ENCODE measurements at regions not wholly inside any gene's neighbourhood (a gene's known extent, or its start where the extent isn't known, plus 50 kb on each side); places are given as distances from the start of the nearest gene placed in this dataset.

DNA sequence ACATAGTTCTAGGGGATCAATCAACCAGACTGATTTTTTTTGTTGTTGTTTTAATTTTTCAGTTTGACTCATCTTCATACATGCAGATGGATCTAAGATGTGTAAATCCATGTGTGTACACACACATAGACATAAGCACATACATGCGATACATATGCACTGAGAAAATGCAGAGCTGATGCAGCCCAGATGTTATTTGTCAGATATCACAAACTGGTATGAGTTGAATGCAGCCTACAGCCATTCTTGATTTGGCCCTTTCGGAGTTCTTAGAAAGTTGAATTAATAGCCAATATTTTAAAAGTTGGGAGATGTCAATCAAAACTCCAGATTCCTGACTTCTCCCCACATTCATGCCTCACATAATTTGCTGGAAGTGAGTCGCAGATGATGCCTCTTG is 180.4 kb downstream of the SPATA18 start:
- Histone ChIP-seq H3K27ac (ENCODE audit: low read length) (no peak overlapping the region), H3K36me3 (ENCODE audit: control insufficient read depth in 2 of 2, insufficient read depth in 2 of 2, low read length in 2 of 2) (no peaks in the 10 kb centered on the region), H3K9ac (ENCODE audit: low read length in 2 of 2) (no peak overlapping the region), H3K9me3 (ENCODE audit: control insufficient read depth in 2 of 2, low read length in 2 of 2) (no peaks in the 10 kb centered on the region), H3K27me3 (ENCODE audit: control insufficient read depth in 1 of 2, insufficient read depth in 2 of 2, low read length in 2 of 2) (peaks cover 0 to 2% of the 10 kb centered on the region in 2 donors), H3K4me3 (ENCODE audit: low read length in 2 of 2) (no peak overlapping the region), H3K4me1 (ENCODE audit: control insufficient read depth, insufficient read depth, low read length) (no peaks in the 10 kb centered on the region)

DNA sequence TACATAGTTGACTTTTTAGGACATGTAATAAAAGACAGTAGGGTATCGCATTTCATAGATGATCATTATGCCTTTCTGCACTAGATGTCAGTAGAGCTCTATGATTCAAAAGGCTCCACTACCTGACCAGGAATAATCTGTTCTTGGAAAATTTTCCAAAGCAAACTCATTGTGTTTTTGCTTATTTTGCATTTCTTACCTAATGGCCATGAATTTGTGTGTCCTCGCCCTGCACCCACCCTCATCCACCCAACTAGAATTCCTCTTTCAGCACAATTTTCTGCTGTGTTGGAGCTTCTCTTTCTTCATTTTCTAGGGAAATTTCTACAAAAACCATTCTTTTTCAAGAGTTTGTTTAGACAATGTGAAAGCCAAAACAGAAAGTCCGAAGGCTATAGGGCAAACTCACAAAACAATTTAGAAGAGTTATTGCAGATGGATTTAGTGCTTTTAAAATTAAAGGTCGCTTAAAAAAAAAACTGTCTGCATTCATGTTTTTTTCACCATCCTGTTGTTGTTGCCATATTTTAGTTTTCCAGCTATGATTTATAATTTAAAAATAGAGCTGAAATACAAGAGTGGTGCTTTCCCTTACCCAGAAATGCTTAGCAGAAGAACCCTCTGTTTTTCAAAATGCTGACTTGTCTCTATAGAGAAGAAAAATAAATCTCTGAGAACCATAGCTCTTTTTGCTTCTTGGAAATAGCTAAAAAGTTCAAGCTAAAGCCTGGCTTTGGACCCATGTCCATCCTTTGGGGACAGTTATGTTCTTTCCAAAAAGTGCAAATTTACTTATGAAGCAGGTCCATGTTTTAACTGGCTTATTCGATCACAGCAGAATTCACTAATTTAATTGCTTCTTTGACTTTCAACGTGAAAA is 183.7 kb downstream of the SPATA18 start:
- Histone ChIP-seq H3K27me3 (ENCODE audit: control insufficient read depth in 1 of 2, insufficient read depth in 2 of 2, low read length in 2 of 2) (peaks cover 0 to 2% of the 10 kb centered on the region in 2 donors), H3K4me3 (ENCODE audit: low read length in 2 of 2) (no peak overlapping the region), H3K27ac (ENCODE audit: low read length) (no peak overlapping the region), H3K9ac (ENCODE audit: low read length in 2 of 2) (no peak overlapping the region), H3K4me1 (ENCODE audit: control insufficient read depth, insufficient read depth, low read length) (no peaks in the 10 kb centered on the region), H3K9me3 (ENCODE audit: control insufficient read depth in 2 of 2, low read length in 2 of 2) (no peaks in the 10 kb centered on the region), H3K36me3 (ENCODE audit: control insufficient read depth in 2 of 2, insufficient read depth in 2 of 2, low read length in 2 of 2) (no peaks in the 10 kb centered on the region)

DNA sequence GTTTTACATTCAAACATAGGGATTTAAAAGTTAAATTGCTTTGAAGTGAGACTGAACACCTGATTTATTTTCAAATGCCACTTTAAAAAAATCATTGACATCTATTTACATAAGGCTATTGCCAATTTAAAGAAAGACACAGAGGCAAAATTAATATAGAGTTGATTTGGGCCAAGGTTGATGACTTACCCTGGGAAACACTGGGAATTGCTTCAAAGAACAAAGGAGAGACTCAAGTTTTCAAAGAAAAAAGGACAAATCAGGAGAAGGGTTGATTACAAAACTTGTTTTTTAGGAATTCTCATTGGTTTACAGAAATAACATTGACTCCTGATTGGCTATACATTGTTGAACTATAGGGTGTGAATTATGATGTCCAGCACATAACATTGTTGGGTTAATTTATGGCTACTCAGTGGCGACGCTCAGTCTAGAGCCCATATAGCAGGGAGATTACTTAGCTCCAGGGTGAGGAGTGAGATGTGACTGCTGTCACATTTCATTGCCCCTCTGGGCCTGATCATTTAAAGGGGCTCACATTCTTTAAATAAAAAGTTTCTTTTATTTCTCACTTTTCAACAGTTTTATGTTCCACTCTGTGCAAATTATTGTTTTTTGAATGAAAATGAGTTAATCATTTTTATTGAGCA is 184.6 kb downstream of the SPATA18 start:
- Histone ChIP-seq H3K4me1 (ENCODE audit: control insufficient read depth, insufficient read depth, low read length) (no peaks in the 10 kb centered on the region), H3K9me3 (ENCODE audit: control insufficient read depth in 2 of 2, low read length in 2 of 2) (no peaks in the 10 kb centered on the region), H3K36me3 (ENCODE audit: control insufficient read depth in 2 of 2, insufficient read depth in 2 of 2, low read length in 2 of 2) (no peaks in the 10 kb centered on the region), H3K9ac (ENCODE audit: low read length in 2 of 2) (no peak overlapping the region), H3K27ac (ENCODE audit: low read length) (no peak overlapping the region), H3K27me3 (ENCODE audit: control insufficient read depth in 1 of 2, insufficient read depth in 2 of 2, low read length in 2 of 2) (peaks cover 0 to 2% of the 10 kb centered on the region in 2 donors), H3K4me3 (ENCODE audit: low read length in 2 of 2) (no peak overlapping the region)

DNA sequence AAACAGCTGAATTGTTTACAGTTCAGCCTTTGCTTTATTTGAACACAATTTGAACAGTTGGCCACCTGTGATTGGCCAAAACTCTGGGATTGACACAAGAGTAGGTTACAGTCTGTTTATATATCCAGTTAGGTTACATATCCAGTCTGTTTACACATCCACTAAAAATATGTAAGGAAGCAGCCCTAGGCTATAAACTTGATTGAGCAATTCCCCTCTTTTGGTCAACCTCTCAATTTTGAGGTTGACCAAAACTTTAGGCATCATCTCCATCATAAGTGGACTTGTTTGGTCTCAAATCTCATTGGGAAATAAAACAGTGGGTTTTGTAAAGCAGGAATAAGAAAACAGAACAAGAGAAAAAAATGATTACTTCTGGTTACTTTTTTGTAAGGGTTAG is 190.8 kb downstream of the SPATA18 start:
- no peak overlapping the region for H3K4me3 ChIP-seq (ENCODE audit: low read length in 2 of 2)
- H3K4me1 ChIP-seq (ENCODE audit: control insufficient read depth, insufficient read depth, low read length), result peaks cover 5% of the 10 kb centered on the region
- no peak overlapping the region for H3K27ac ChIP-seq (ENCODE audit: low read length)

DNA sequence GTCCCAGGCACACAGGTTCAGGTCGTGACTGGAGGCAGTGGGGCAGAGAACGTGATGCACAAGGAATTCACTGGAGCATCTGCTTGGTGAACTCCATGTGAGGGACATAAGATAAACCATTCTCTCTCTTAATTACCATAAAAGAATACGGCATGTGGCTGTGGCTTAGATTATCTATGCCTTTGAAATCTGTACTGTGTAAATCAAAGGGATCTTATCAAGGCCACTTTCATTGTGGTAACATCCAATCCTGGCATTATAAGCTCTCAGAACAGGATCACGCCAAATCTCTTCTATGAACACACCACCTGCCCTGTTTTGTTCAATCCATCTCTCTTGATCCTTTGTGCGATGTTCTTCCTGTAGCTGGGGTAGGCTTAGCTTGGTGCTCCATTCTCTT is 192.3 kb downstream of the SPATA18 start:
- Histone ChIP-seq H3K27ac (ENCODE audit: low read length) (no peak overlapping the region), H3K27me3 (ENCODE audit: control insufficient read depth in 1 of 2, insufficient read depth in 2 of 2, low read length in 2 of 2) (no peaks in the 10 kb centered on the region), H3K4me3 (ENCODE audit: low read length in 2 of 2) (no peak overlapping the region), H3K36me3 (ENCODE audit: control insufficient read depth in 2 of 2, insufficient read depth in 2 of 2, low read length in 2 of 2) (no peaks in the 10 kb centered on the region), H3K9me3 (ENCODE audit: control insufficient read depth in 2 of 2, low read length in 2 of 2) (no peaks in the 10 kb centered on the region), H3K9ac (ENCODE audit: low read length in 2 of 2) (no peak overlapping the region), H3K4me1 (ENCODE audit: control insufficient read depth, insufficient read depth, low read length) (peaks cover 5% of the 10 kb centered on the region)

More for the DNA sequence above, 190.8 kb downstream of the SPATA18 start:
- no peaks in the 10 kb centered on the region for H3K27me3 ChIP-seq (ENCODE audit: control insufficient read depth in 1 of 2, insufficient read depth in 2 of 2, low read length in 2 of 2)
- H3K9ac ChIP-seq (ENCODE audit: low read length in 2 of 2), result no peak overlapping the region
- no peaks in the 10 kb centered on the region for H3K36me3 ChIP-seq (ENCODE audit: control insufficient read depth in 2 of 2, insufficient read depth in 2 of 2, low read length in 2 of 2)
- H3K9me3 ChIP-seq (ENCODE audit: control insufficient read depth in 2 of 2, low read length in 2 of 2), result no peaks in the 10 kb centered on the region

DNA sequence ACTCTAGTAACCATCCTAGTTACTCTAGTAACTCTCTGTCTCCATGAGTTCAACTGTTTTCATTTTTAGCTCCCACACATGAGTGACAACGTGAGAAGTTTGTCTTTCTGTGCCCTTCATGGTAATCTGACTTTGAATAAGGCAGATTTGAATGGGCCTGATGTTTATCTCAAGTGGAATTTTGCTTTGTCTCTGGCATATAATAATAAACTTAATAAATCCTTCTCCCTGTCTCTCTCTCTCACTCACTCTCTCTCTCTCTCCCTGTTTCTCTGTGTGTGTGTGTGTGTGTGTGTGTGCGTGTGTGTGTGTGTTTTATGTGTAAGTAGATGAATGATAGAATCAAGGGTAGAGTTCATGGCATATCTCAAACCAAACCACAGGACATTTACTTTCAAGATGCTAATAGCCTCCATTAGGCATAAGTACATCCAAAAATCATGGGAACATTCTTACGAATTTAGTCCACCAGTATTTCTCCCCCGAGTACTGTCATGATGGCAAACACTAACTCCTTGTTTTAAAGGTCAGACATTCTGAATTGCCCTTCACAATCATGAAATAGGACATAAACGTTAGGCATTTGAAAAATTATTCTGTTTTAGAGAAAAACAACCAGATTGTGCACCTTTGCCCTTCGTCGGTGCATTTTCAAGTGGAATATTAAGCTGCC is 193.1 kb downstream of the SPATA18 start:
- H3K4me1 ChIP-seq (ENCODE audit: control insufficient read depth, insufficient read depth, low read length), result peaks cover 5% of the 10 kb centered on the region
- H3K9me3 ChIP-seq (ENCODE audit: control insufficient read depth in 2 of 2, low read length in 2 of 2), result no peaks in the 10 kb centered on the region
- no peak overlapping the region for H3K9ac ChIP-seq (ENCODE audit: low read length in 2 of 2)
- H3K4me3 ChIP-seq (ENCODE audit: low read length in 2 of 2), result no peak overlapping the region
- no peak overlapping the region for H3K27ac ChIP-seq (ENCODE audit: low read length)
- no peaks in the 10 kb centered on the region for H3K36me3 ChIP-seq (ENCODE audit: control insufficient read depth in 2 of 2, insufficient read depth in 2 of 2, low read length in 2 of 2)
- H3K27me3 ChIP-seq (ENCODE audit: control insufficient read depth in 1 of 2, insufficient read depth in 2 of 2, low read length in 2 of 2), result no peaks in the 10 kb centered on the region

DNA sequence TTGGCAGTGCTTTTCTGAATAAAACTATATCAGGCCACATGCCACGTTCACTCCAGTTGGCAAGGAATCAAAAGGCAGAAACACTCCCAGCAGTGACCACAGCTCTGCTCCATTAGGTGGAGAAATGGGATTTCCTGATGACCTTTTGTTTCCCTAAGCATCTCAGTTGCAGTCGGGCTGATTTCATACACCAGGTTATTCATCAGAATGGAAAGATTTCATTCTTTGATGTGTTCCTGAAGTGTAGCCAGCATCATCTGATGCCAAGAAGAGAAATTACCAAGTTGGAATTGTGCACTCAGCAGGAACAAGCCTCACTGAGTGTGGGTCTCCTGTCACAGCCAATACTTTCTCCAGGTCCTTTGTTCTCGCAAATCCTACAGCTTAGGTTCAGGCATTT is 193.7 kb downstream of the SPATA18 start:
- H3K9me3 ChIP-seq (ENCODE audit: control insufficient read depth in 2 of 2, low read length in 2 of 2), result no peaks in the 10 kb centered on the region

DNA sequence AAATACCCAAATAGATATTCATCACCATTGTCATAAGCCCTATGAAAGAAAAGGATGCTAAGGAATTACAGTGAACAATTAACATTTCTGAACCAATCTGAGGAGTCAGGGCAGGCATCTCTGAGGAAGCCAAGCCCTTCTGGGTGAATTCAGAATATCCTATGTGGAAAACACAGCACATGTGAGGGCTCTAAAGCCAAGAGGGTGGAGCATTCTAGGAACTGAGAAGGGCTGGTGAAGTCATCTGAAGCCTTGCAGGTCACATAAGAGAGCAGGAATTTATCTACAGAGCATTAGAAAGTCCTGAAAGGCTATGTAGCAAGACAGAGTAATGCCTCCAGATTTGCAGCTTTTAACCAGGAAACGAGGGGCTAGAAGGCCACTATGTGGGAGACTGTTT is 195.7 kb downstream of the SPATA18 start:
- H3K9ac ChIP-seq (ENCODE audit: low read length in 2 of 2), result no peak overlapping the region
- H3K9me3 ChIP-seq (ENCODE audit: control insufficient read depth in 2 of 2, low read length in 2 of 2), result no peaks in the 10 kb centered on the region
- no peak overlapping the region for H3K4me3 ChIP-seq (ENCODE audit: low read length in 2 of 2)
- peaks cover 10% of the 10 kb centered on the region for H3K4me1 ChIP-seq (ENCODE audit: control insufficient read depth, insufficient read depth, low read length)
- no peaks in the 10 kb centered on the region for H3K27me3 ChIP-seq (ENCODE audit: control insufficient read depth in 1 of 2, insufficient read depth in 2 of 2, low read length in 2 of 2)
- no peak overlapping the region for H3K27ac ChIP-seq (ENCODE audit: low read length)
- no peaks in the 10 kb centered on the region for H3K36me3 ChIP-seq (ENCODE audit: control insufficient read depth in 2 of 2, insufficient read depth in 2 of 2, low read length in 2 of 2)

More for the DNA sequence above, 193.7 kb downstream of the SPATA18 start:
- Histone ChIP-seq H3K9ac (ENCODE audit: low read length in 2 of 2) (no peak overlapping the region), H3K27me3 (ENCODE audit: control insufficient read depth in 1 of 2, insufficient read depth in 2 of 2, low read length in 2 of 2) (no peaks in the 10 kb centered on the region), H3K4me1 (ENCODE audit: control insufficient read depth, insufficient read depth, low read length) (peaks cover 5% of the 10 kb centered on the region), H3K4me3 (ENCODE audit: low read length in 2 of 2) (no peak overlapping the region), H3K36me3 (ENCODE audit: control insufficient read depth in 2 of 2, insufficient read depth in 2 of 2, low read length in 2 of 2) (no peaks in the 10 kb centered on the region), H3K27ac (ENCODE audit: low read length) (no peak overlapping the region)

DNA sequence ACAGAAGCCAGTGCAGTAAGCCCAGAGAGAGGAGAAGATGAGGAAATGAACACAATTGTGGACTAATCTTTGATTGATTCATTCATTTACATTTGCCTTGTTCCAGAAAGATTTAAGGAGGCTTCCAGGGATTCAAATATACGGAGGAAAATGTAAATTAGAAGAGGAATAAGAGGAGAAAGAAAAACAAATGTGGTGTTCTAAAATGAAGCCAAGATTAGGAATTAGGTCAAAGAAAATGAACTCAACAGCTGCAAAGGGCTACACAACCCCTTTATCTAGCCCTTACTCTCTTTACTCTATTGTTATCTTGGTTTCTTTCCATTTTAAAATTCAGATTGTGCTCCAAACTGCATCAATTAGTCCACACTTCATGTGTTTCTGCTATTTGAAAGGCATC is 196.8 kb downstream of the SPATA18 start:
- no peaks in the 10 kb centered on the region for H3K9me3 ChIP-seq (ENCODE audit: control insufficient read depth in 2 of 2, low read length in 2 of 2)
- H3K27ac ChIP-seq (ENCODE audit: low read length), result no peak overlapping the region
- H3K36me3 ChIP-seq (ENCODE audit: control insufficient read depth in 2 of 2, insufficient read depth in 2 of 2, low read length in 2 of 2), result no peaks in the 10 kb centered on the region
- no peak overlapping the region for H3K4me3 ChIP-seq (ENCODE audit: low read length in 2 of 2)
- H3K4me1 ChIP-seq (ENCODE audit: control insufficient read depth, insufficient read depth, low read length), result peaks cover 10% of the 10 kb centered on the region
- no peak overlapping the region for H3K9ac ChIP-seq (ENCODE audit: low read length in 2 of 2)
- no peaks in the 10 kb centered on the region for H3K27me3 ChIP-seq (ENCODE audit: control insufficient read depth in 1 of 2, insufficient read depth in 2 of 2, low read length in 2 of 2)

DNA sequence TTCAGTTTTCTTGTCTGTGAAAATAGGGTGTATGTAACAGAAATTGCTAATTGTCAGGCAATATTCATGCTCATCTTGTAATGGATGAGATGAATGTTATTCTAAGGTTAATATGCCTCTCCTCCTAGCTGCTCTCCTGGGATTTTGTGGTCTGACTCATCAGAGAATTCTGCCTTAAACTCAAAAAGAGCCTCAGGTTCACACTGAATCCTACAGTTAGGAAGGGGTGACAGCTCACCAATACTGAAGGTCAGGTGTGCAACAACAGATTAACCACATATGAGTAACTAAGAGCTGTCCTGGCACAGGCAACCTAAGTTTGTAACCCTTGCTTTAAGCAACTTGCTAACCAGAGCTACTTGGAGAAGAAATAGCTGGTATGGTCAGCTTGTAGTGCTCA is 197.7 kb downstream of the SPATA18 start:
- Histone ChIP-seq H3K9ac (ENCODE audit: low read length in 2 of 2) (no peak overlapping the region), H3K4me3 (ENCODE audit: low read length in 2 of 2) (no peak overlapping the region), H3K4me1 (ENCODE audit: control insufficient read depth, insufficient read depth, low read length) (peaks cover 10% of the 10 kb centered on the region), H3K27me3 (ENCODE audit: control insufficient read depth in 1 of 2, insufficient read depth in 2 of 2, low read length in 2 of 2) (no peaks in the 10 kb centered on the region), H3K36me3 (ENCODE audit: control insufficient read depth in 2 of 2, insufficient read depth in 2 of 2, low read length in 2 of 2) (no peaks in the 10 kb centered on the region), H3K27ac (ENCODE audit: low read length) (no peak overlapping the region), H3K9me3 (ENCODE audit: control insufficient read depth in 2 of 2, low read length in 2 of 2) (no peaks in the 10 kb centered on the region)
